SH-SY5Y (cell line): ENCODE measurements at regions not wholly inside any gene's neighbourhood (a gene's known extent, or its start where the extent isn't known, plus 50 kb on each side); places are given as distances from the start of the nearest gene placed in this dataset.
A peak's percentile ranks its signal among the peaks of the same experiment; 100 is the strongest.

ENCODE experiments used
- GATA2 ChIP-seq: IDR thresholded peaks from 2 replicates; pipeline ENCODE4 v1.6.1; 2011; ENCODE audit warnings: mild to moderate bottlenecking, low read depth, low read length
- GATA3 ChIP-seq: IDR thresholded peaks from 2 replicates; pipeline ENCODE4 v1.6.1; 2011; ENCODE audit warnings: low read depth, mild to moderate bottlenecking, low read length, moderate library complexity

DNA sequence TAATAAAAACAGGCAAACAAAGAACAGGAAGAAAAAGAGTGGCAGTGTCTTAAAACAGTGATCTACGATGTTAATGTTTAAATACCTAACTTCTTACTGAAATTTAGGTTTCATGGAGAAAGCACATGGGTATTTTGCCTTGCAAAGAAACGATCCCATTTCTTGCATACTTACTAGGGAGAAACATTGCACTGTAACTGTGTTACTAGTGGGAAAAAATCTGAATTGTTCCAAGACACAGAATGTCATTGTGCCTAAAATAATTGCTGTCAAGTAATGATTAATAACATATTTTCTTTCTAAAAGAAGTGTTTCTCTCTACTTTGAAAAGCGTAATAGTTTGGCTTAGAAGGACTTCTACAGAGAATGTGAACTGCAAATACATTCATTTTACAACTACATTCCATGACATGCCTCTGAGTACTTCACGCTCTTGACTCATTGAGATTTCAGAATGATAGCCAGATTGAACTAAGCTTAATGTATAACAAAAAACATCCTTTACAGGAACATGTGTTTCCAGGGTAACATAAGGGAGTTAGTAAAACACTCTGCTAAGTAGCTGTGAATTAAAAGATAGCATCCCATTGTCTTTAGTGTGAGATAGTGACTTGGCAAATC, 256.2 kb upstream of the CPNE8 start:
- TF ChIP-seq GATA2 = no peak
- TF ChIP-seq GATA3 = no peak

DNA sequence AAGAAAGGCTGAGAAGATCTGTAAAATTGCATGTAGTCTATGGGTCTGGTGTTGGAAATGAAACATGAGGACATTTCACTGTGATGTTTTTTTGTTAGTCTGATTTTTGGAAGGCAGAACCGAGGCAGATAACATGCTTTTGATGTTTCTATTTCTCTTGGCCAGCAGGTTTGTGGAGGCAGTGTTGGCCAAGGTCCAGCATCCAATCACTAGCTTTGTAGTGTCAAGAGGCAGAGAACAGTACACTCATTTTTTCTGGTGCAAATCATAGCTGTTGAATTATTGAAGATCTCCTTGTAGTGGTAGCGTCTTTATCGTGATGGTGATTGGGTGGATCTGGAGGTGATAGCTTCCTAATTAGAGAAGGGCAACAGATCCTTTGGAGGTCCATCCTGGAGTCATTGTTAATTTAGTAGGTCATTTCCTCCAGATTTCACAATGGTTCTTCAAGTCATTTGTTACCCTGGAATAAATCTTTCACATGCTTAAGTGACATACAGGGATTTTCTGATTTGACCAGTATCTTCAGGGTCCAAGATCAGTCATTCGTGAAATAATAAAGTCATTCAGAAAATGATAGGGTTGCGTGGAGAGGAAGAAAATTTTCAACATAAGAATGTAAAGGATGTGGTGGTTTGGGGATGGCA, 252.4 kb upstream of the CPNE8 start:
- TF ChIP-seq GATA3 (no peak), GATA2 (no peak)

DNA sequence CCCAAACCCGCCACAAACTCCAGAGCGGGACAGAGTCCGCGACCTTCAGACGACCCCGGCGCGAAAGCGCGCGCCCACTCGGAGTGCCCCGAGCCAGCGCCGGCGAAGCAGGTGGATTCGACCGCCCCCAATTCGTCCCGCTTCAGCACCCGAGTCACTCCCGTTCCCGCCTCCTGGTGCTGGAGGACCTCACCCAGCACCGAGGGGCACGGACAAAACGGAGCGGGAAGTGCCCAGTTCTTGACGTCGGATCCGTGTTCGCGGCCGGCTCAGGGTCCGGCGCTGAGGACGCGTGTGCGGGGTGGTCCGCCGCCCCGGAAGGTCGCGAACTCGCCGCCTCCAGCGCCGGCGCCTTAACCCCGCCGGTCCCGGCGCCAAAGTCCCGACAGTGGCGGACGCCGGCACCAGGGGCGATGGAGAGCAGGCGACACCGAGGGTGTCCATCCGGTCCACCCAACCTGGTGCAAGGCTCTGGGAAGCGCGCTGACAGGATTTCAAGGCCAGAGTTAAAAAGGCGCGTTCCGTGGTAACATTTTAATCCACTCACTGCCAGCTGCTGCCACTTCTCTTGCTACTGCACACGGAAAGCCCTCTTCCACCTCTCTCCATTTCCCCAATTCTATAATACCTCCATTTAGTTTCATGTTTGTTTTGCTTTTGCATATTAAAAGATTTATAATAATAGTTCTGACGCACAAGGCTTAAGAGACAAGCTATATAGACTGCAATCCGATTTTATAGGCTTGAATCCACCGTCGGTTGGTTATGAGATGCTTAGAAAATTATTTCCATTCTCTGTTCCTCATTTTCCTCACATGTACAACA, 240.0 kb upstream of the CPNE8 start:
- TF ChIP-seq GATA2 (no peak), GATA3 (no peak)

DNA sequence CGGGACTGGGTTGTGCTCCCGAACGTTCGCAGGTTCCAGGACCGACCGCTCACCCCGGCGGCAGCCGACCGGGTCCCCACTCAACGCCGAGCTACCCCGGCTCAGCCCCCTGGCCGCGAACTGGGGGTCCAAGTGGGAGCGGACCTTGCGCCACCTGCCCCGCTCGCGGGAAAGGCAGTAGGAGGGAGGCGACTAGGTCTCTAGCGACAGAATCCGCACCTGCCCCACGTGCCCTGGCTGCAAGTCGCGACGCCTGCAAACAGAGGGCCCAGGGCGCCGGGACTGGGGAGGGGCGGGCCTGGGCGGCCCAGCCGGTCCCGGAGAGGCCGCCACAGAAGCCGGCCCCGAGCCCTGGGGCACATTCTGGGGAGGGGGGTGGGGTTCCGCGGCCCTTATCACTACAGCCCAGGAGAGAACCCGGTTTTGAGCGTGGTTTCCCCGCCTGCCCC, 239.2 kb upstream of the CPNE8 start:
- no peak for TF ChIP-seq GATA3
- TF ChIP-seq GATA2 = no peak

DNA sequence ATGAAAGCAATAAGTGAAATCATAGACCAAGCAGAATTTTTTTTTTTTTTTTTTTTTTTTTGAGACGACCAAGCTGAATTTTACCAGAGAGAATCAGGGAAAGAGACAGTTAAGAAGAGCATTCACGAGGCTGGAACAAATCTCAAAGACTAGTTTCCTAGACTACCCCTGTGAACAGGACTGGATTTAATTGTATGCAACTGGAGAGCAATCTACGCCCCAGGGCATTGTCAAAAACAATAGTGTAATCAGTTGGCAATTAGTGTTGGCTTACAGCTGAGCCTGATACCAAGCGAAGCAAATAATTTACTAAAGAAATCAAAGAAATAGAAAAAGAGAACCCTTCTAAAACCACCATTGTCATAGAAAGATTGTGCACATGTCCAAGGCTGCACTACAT, 232.9 kb upstream of the CPNE8 start:
- TF ChIP-seq GATA3 (no peak), GATA2 (no peak)

DNA sequence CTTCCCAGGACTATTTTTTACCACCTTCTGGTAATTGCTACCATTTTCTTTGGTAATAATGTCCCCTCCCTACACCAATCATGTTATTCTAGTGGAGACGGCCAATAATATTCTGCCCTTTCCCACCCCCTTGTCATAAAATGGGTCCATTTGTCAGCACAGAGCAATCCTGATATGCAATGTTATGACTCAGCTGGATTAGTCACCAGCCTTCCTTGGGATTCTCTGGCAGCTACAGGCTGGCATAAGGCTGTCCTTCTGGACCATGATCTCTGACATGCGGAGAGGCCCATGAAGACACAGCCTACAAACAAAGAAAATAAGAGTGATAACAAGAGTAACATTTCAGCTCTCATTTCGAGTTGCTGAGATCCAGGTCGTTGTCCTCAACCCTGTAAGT, 222.0 kb upstream of the CPNE8 start:
- TF ChIP-seq GATA3 (no peak), GATA2 (no peak)

DNA sequence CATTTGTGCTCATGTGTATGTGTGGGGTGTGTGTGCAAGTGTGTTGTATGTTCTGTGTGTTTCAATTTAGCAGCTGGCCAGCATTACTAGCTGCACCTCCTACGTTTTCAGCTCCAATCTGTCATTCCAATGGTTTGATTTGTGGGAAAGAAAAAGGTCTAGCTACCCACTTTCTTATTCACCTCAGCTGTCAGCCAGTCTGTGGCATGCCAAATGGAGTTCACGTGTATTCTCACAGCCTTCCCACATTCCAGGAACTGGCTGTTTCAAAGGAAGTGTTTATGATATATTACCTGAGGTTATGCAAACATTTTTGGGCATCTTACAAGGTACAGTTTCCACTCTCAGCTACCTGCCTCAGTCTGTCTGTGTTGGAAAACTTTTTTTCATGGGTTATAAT, 220.2 kb upstream of the CPNE8 start:
- TF ChIP-seq GATA2 = no peak
- TF ChIP-seq GATA3 = no peak

DNA sequence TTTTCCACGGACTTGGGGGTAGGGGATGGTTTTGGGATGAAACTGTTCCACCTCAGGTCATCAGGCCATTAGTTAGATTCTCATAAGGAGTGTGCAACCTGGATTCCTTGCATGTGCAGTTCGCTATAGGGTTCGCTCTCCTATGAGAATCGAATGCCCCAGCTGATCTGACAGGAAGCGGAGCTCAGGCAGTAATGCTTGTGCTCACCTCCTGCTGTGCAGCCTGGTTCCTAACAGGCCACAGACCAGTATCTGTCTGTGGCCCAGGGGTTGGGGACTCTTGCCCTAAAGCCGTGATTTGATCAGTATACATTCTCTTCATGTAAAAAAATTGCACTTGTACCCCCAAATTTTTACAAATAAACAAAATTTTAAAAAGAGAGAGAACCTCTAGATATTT, 219.4 kb upstream of the CPNE8 start:
- no peak for TF ChIP-seq GATA3
- TF ChIP-seq GATA2 = no peak

DNA sequence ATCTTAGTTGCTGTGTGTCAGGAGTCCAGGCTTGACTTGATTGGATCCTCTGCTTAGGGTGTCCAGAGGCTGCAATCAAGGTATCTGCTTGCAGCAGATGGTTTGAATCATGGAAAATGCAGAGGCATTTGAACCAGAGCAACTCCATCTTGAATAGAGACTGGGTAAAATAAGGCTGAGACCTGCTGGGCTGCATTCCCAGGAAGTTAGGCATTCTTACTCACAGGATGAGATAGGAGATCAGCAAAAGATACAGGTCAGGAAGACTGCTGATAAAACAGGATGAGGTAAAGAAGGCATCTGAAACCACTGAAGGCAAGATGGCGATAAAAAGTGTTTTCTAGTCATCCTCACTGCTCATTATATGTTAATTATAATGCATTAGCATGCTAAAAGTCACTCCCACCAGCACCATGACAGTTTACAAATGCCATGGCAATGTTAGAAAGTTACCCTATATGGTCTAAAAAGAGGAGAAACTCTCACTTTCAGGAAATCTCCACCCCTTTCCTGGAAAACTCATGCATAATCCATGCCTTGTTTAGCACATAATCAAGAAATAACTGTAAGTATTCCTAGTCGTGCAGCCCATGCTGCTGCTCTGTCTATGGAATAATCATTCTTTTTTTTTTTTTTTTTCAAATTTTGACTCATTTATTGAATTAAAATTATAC, 218.3 kb upstream of the CPNE8 start:
- TF ChIP-seq GATA2 = no peak
- TF ChIP-seq GATA3 = no peak

DNA sequence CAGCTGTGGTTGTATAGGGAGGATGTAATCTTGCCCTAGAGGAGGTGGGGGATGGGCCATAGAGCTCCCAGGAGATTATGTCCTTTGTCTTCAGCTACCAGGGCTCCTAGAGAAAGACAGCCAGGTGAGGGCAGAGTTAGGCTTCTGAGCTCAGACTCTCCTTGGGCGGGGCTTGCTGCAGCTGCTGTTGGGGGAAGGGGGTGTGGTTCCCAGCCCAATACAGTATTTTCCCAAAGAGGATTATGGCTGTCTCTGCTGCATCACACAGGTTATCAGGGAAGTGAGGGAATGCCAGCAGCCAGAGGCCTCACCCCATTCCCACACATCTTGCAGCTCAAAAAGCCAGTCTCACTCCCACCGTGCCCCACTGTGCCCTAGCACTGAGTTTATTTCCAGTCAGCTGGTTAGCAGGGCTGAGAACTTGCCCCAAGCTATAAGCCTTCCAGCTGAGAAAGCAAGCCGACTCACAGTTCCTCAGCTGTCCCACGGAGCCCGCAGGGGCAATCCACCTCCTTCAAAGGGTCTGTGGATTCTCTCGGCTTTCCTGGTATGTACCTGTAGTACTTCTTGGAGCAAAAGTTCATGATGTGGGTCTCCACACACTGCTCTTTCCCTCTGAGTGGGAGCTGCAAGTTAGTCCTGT, 217.3 kb upstream of the CPNE8 start:
- TF ChIP-seq GATA3 (no peak), GATA2 (no peak)

DNA sequence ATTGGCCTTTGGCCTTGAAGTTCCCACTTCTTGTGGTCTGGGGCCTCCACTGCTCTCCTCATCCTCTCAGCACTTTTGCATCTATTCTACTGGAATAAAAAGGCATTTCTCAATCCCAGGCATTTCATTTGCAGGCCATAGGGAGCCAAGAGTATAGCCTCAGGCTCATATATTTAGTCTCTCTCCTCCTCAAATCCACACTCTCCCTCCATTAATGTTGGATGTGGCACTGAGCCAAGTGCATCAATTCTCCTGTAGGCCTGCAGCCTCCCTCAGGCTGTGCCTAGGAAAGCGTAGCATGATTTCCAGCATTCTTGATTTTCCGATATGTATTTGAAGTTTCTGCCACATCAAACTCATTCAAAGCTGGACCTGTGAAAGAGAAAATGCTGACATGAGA, 211.5 kb upstream of the CPNE8 start:
- TF ChIP-seq GATA2 (no peak), GATA3 (no peak)

DNA sequence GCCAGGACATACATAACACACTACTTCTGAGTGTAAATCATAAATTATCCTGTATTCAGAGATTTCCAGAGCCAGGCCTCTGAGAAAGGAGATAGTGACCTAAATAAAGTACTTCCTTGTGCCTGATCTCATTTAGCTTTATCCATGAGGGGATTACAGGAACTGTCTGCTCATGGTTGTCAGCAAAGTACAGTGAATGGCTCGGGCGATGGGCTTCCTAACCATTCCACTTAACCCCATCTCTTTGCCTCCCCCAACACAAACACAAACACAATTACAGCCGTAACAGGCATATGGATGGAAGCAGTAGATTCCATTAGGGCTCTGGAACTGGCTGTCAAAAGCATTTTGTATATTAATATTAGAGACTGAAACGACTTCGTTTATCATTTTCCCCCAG, 206.7 kb upstream of the CPNE8 start:
- peak; percentile 50 for TF ChIP-seq GATA2
- no peak for TF ChIP-seq GATA3

DNA sequence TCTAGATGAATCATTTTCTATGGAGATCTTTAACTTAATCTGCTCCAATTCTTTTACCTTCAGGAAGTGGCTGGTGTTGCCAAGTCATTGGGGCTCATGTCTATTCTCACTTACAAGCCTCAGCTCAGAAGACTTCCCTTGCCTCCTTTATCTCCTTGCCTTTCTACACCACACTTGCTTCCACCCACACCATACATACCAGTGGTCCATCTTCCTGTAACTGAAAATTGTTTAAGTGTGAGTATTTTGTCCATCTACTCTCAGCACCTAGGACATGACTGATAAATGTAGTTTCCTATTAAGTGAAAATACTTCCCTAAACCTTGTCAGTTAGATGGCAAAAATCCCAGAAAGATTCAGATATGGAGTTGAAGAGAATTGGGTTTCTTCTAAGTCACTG, 199.7 kb upstream of the CPNE8 start:
- TF ChIP-seq GATA3 (no peak), GATA2 (no peak)
